ENCODE measurements at regions not wholly inside any gene's neighbourhood (a gene's known extent, or its start where the extent isn't known, plus 50 kb on each side); places are given as distances from the start of the nearest gene placed in this dataset.

- DNase-seq (ENCODE audit: low read depth, low spot score): no peak
- ChIA-PET CTCF (no interaction called here), POLR2A (no interaction called here)
- TF ChIP-seq, protein P1, sequence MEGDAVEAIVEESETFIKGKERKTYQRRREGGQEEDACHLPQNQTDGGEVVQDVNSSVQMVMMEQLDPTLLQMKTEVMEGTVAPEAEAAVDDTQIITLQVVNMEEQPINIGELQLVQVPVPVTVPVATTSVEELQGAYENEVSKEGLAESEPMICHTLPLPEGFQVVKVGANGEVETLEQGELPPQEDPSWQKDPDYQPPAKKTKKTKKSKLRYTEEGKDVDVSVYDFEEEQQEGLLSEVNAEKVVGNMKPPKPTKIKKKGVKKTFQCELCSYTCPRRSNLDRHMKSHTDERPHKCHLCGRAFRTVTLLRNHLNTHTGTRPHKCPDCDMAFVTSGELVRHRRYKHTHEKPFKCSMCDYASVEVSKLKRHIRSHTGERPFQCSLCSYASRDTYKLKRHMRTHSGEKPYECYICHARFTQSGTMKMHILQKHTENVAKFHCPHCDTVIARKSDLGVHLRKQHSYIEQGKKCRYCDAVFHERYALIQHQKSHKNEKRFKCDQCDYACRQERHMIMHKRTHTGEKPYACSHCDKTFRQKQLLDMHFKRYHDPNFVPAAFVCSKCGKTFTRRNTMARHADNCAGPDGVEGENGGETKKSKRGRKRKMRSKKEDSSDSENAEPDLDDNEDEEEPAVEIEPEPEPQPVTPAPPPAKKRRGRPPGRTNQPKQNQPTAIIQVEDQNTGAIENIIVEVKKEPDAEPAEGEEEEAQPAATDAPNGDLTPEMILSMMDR (IDR thresholded peaks at IDR 0.05; ENCODE audit: insufficient read depth, low read length, missing control alignments): no peak
- no peak overlapping the region for H3K4me3 ChIP-seq (ENCODE audit: low read depth, low read length)
Observed at GRCh38 chr5:2383698-2384065, 367.8 kb downstream of the IRX2 start.

DNA sequence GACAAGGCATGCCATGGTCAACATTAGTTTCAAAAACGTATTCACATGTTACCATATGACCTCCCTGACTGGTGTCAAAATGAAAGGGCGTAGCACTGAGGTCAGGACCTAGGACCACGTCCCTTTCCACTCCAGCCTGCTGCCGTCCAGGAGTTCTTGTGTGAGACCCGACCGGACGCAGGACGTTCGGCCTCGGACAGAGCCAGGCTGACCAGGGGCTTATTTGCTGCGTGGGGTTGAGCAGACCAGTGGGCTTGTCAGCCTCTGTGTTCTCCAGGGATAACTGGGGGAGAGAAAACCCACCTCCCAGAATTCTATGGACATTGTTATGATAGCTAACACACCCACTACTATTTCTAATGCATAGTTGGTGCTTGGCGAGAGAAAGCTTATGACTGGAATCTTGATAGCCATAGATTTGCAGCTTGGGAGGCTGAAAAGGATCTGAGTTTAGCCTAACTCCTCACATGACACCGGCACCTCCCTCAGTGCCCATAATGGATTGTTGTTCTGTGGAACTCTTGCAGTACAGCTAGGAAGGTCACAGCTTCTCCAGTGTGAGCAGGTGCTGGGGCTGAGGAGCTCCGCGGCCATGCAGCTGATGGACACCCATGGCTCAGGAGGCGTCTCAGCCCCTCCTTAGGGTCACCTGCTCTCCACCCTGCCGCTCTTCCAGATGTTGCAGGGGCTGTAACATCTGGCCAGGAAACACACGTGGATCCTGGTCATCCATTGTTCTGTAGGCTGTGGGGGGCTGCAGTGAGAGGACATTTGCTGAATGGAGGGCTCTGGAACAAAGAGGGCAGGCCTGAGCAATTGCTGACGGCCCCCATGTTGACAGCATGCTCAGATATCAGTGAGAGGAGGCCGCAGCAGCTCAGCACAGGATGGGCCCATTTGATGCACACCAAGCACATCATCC is 368.4 kb downstream of the IRX2 start:
- ChIA-PET POLR2A (no interaction called here), CTCF (no interaction called here)
- no peak overlapping the region for H3K4me3 ChIP-seq (ENCODE audit: low read depth, low read length)
- DNase-seq (ENCODE audit: low read depth, low spot score): no peak
- TF ChIP-seq, protein P1 (IDR thresholded peaks at IDR 0.05; ENCODE audit: insufficient read depth, low read length, missing control alignments): no peak

DNA sequence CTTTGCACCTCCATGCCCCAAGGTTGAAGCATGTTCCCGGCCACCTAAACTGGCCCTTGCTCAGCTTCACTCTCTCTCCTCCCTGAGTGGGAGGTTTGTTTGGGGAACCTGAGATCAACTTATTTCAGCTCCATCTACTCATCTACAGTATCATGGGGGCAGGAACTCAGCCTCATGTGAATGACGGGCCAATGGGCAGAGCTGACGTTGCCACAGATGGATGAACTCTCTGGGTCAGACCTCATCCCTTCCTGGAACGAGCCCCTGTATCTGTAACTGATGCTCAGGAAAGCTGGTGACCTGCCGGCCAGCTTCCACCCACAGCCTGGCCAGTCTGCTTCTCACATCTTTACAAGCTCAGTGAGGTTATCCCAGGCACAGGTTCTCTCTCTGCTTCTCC is 369.6 kb downstream of the IRX2 start:
- no peak overlapping the region for H3K4me3 ChIP-seq (ENCODE audit: low read depth, low read length)
- ChIA-PET CTCF (no interaction called here), POLR2A (no interaction called here)
- DNase-seq (ENCODE audit: low read depth, low spot score): no peak
- TF ChIP-seq, protein P1 (IDR thresholded peaks at IDR 0.05; ENCODE audit: insufficient read depth, low read length, missing control alignments): no peak

- TF ChIP-seq, protein P1 (IDR thresholded peaks at IDR 0.05; ENCODE audit: insufficient read depth, low read length, missing control alignments): no peak
- no peak overlapping the region for H3K4me3 ChIP-seq (ENCODE audit: low read depth, low read length)
- POLR2A ChIA-PET: no interaction called here
- no peak for DNase-seq (ENCODE audit: low read depth, low spot score)
- CTCF ChIA-PET: no interaction called here
Observed at GRCh38 chr5:2381070-2381469, 370.4 kb downstream of the IRX2 start.

DNA sequence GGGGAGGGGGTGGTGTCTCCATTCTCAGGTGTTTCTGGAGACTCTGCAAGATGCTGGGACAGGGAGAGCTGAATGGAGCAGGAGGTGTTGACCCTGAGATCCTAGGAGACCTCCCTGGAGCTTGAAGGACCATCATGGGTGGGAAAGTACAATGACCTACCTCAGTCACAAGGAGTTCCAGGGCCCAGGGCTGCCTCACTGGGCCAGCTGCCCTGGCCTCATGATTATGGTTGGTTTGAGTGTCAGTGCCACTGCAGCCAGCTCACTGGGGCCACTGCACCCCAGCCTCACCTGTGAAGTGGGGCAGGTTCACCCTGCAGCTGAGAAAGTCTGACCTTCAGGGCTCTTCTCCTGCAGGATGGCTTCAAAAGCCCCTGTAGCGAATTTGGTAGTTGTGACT is 372.5 kb downstream of the IRX2 start:
- ChIA-PET CTCF (no interaction called here), POLR2A (no interaction called here)
- TF ChIP-seq, protein P1 (IDR thresholded peaks at IDR 0.05; ENCODE audit: insufficient read depth, low read length, missing control alignments): no peak
- no peak overlapping the region for H3K4me3 ChIP-seq (ENCODE audit: low read depth, low read length)
- no peak for DNase-seq (ENCODE audit: low read depth, low spot score)

GRCh38 chr5:2378108-2378507 is 373.4 kb downstream of the IRX2 start:
- TF ChIP-seq, protein P1 (IDR thresholded peaks at IDR 0.05; ENCODE audit: insufficient read depth, low read length, missing control alignments): no peak
- CTCF ChIA-PET: no interaction called here
- POLR2A ChIA-PET: no interaction called here
- DNase-seq (ENCODE audit: low read depth, low spot score): no peak
- H3K4me3 ChIP-seq (ENCODE audit: low read depth, low read length): no peak overlapping the region
